Thyroid gland (tissue), 4 donors: ENCODE measurements at regions not wholly inside any gene's neighbourhood (a gene's known extent, or its start where the extent isn't known, plus 50 kb on each side); places are given as distances from the start of the nearest gene placed in this dataset.

ENCODE experiments used
- POLR2A ChIP-seq, 2 donors: fragments of 450-650 bp; IDR thresholded peaks; one replicate each; pipeline ENCODE4 v1.6.1; 2017; ENCODE audit warnings: antibody characterized with exemption in 2 of 2, mild to moderate bottlenecking in 2 of 2, moderate library complexity in 1 of 2
- TF ChIP-seq, protein P1 (sequence below), 6 experiments: fragments of 200-600 bp in 3 of 6; fragments of 450-650 bp in 3 of 6; sonication (generic) in 3 of 6; IDR thresholded peaks; one replicate each; pipeline ENCODE4 v1.5.1; 2016 to 2019; ENCODE audit warnings: antibody characterized with exemption in 6 of 6, mild to moderate bottlenecking in 2 of 6, inconsistent platforms in 1 of 6, moderate library complexity in 1 of 6

DNA sequence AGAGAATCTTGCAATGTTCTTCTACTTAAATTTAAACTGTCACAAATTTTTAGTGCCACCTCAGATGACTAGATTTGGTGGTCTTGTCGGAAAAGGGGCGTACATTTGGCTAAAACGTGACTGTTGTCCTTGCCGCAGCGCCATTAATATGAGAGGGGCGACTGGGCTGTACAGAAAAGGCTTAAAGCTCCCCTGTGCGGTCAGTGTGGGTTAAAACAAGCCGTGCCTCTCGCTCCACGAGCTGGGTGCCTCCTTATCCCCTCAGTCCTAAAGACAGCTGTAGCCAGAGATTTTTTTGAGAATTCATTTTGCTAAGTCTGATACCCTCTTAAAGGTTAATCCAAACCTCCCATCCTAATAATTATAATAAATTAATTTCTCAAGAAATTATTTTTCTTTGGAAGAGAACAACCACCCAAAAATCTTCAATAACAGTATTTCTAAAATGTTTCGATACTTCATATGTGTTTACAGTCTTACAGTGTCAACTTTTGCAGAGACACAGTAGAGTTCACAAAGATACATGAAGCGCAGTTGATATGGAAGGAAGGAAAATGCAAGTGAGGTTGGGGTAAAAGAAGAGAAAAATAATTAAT is 68.6 kb downstream of the C7orf25 start:
- TF ChIP-seq, protein P1, sequence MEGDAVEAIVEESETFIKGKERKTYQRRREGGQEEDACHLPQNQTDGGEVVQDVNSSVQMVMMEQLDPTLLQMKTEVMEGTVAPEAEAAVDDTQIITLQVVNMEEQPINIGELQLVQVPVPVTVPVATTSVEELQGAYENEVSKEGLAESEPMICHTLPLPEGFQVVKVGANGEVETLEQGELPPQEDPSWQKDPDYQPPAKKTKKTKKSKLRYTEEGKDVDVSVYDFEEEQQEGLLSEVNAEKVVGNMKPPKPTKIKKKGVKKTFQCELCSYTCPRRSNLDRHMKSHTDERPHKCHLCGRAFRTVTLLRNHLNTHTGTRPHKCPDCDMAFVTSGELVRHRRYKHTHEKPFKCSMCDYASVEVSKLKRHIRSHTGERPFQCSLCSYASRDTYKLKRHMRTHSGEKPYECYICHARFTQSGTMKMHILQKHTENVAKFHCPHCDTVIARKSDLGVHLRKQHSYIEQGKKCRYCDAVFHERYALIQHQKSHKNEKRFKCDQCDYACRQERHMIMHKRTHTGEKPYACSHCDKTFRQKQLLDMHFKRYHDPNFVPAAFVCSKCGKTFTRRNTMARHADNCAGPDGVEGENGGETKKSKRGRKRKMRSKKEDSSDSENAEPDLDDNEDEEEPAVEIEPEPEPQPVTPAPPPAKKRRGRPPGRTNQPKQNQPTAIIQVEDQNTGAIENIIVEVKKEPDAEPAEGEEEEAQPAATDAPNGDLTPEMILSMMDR (IDR thresholded peaks at IDR 0.05), result peak; percentile 22 to 71 (median 59)
- no peak for TF ChIP-seq POLR2A (IDR thresholded peaks at IDR 0.05)
